A673 (cell line): ENCODE measurements at regions not wholly inside any gene's neighbourhood (a gene's known extent, or its start where the extent isn't known, plus 50 kb on each side); places are given as distances from the start of the nearest gene placed in this dataset.

Experiments used
- BruUV-seq: library from RNA; stranded (reverse); fragments of 400-500 nt; replicated peaks from 2 replicates; lab custom pipeline; 2021; lab: Mats Ljungman, UMichigan
- CTCF ChIA-PET: fragments of 300-600 bp; sonication (Branson Sonifier 250); formaldehyde crosslinking; loops from one replicate; lab custom pipeline; 2022; ENCODE audit warnings: antibody characterized with exemption; lab: Charles Lee
- POLR2A ChIA-PET: fragments of 300-600 bp; sonication (Branson Sonifier 250); formaldehyde crosslinking; loops from one replicate; lab custom pipeline; 2022; ENCODE audit warnings: antibody characterized with exemption; ENCODE audit not compliant: low non-redundant PET; lab: Charles Lee
- DNase-seq: peaks from one replicate; pipeline ENCODE4 v3.0.0-alpha.2; 2015; ENCODE audit warnings: low spot score
- H3K27ac ChIP-seq: fragments of 200-600 bp; sonication (generic); 2 replicates; pipeline ENCODE4 v1.5.1; 2016; ENCODE audit warnings: mixed run types, low read depth, mild to moderate bottlenecking, mixed read lengths, antibody characterized with exemption, low read length; ENCODE audit not compliant: poor library complexity, severe bottlenecking
- H3K27me3 ChIP-seq: fragments of 200-600 bp; sonication (generic); replicated peaks from 2 replicates; pipeline ENCODE4 v1.6.1; 2017; ENCODE audit warnings: mixed run types, low read depth, mild to moderate bottlenecking, mixed read lengths, antibody characterized with exemption, low read length; ENCODE audit not compliant: insufficient read depth, poor library complexity
- H3K36me3 ChIP-seq: fragments of 200-600 bp; sonication (generic); 2 replicates; pipeline ENCODE4 v1.6.1; 2016; ENCODE audit warnings: mixed run types, mild to moderate bottlenecking, mixed read lengths, antibody characterized with exemption, low read length; ENCODE audit not compliant: insufficient read depth, poor library complexity, severe bottlenecking
- H3K4me1 ChIP-seq: fragments of 200-600 bp; sonication (generic); 2 replicates; pipeline ENCODE4 v1.6.1; 2017; ENCODE audit warnings: mixed run types, mild to moderate bottlenecking, mixed read lengths, antibody characterized with exemption, low read length; ENCODE audit not compliant: insufficient read depth, poor library complexity, severe bottlenecking
- H3K4me3 ChIP-seq: fragments of 200-600 bp; sonication (generic); 2 replicates; pipeline ENCODE4 v1.5.1; 2016; ENCODE audit warnings: low read depth, mixed run types, mild to moderate bottlenecking, mixed read lengths, low read length; ENCODE audit not compliant: poor library complexity, severe bottlenecking
- H3K9me3 ChIP-seq: fragments of 200-600 bp; sonication (generic); 2 replicates; pipeline ENCODE4 v1.6.1; 2016; ENCODE audit warnings: mixed run types, low read depth, mild to moderate bottlenecking, mixed read lengths, antibody characterized with exemption, low read length; ENCODE audit not compliant: poor library complexity, severe bottlenecking
- CTCF ChIP-seq: fragments of 300-800, 200-600 bp; sonication (generic); conservative IDR thresholded peaks from 2 replicates; pipeline ENCODE4 v1.5.1; 2017; ENCODE audit warnings: low read depth, mild to moderate bottlenecking, antibody characterized with exemption, low read length, moderate library complexity, mixed read lengths
- EZH2 ChIP-seq: fragments of 200-600 bp; sonication (generic); IDR thresholded peaks from 2 replicates; pipeline ENCODE4 v1.6.1; 2017; ENCODE audit warnings: borderline replicate concordance, low read depth, mild to moderate bottlenecking, mixed read lengths, antibody characterized with exemption, low read length; ENCODE audit not compliant: poor library complexity, severe bottlenecking
- intact Hi-C: fragments of 100-400 bp; cut with micrococcal nuclease; formaldehyde crosslinking; loops from one replicate; pipeline ENCODE4 v1.10.0; 2022; ENCODE audit not compliant: unreplicated experiment

- intact Hi-C loops, result no loop called here
- H3K9me3 ChIP-seq, result no peaks in the 10 kb centered on the region
- ChIA-PET POLR2A (no interaction called here), CTCF (no interaction called here)
- no peaks in the 10 kb centered on the region for H3K27me3 ChIP-seq
- no peak overlapping the region for H3K27ac ChIP-seq
- H3K4me3 ChIP-seq, result no peak overlapping the region
- TF ChIP-seq CTCF, result no peak
- BruUV-seq, result no TSS peak
- no peaks in the 10 kb centered on the region for H3K4me1 ChIP-seq
- no peaks in the 10 kb centered on the region for H3K36me3 ChIP-seq
- DNase-seq, result no peak
These were observed 161.7 kb upstream of the CXCL13 start for GRCh38 chr4:77443941-77444340.

GRCh38 chr4:77445823-77446222 is 159.8 kb upstream of the CXCL13 start:
- CTCF ChIA-PET, result no interaction called here
- POLR2A ChIA-PET, result no interaction called here
- BruUV-seq, result no TSS peak

GRCh38 chr4:77446601-77447000 is 159.0 kb upstream of the CXCL13 start:
- ChIA-PET CTCF (no interaction called here), POLR2A (no interaction called here)
- intact Hi-C loops, result no loop called here
- BruUV-seq, result no TSS peak
- H3K4me1 ChIP-seq, result no peaks in the 10 kb centered on the region
- H3K4me3 ChIP-seq, result no peak overlapping the region
- no peaks in the 10 kb centered on the region for H3K9me3 ChIP-seq
- no peaks in the 10 kb centered on the region for H3K27me3 ChIP-seq
- DNase-seq, result no peak
- TF ChIP-seq CTCF (no peak), EZH2 (no peak)
- no peaks in the 10 kb centered on the region for H3K36me3 ChIP-seq
- no peak overlapping the region for H3K27ac ChIP-seq

More at GRCh38 chr4:77445823-77446222, 159.8 kb upstream of the CXCL13 start:
- intact Hi-C loops, result no loop called here
- Histone ChIP-seq H3K36me3 (no peaks in the 10 kb centered on the region), H3K27me3 (no peaks in the 10 kb centered on the region), H3K27ac (no peak overlapping the region), H3K4me3 (no peak overlapping the region), H3K4me1 (no peaks in the 10 kb centered on the region), H3K9me3 (no peaks in the 10 kb centered on the region)
- DNase-seq, result no peak
- no peak for TF ChIP-seq CTCF
- no peak for TF ChIP-seq EZH2
